Stimulated activated CD4-positive, alpha-beta T cell treated with anti-CD3 and anti-CD28 coated beads, Interleukin-2, amount 100 ng/mL, for 4 hours (primary cell): ENCODE measurements at regions not wholly inside any gene's neighbourhood (a gene's known extent, or its start where the extent isn't known, plus 50 kb on each side); places are given as distances from the start of the nearest gene placed in this dataset.

Source experiments
- DNase-seq: peaks from one replicate; pipeline ENCODE4 v3.0.0-alpha.2; 2020; ENCODE audit warnings: low read depth

GRCh38 chr15:89399238-89400115 lies 64.9 kb upstream of the POLG start:
- no peak for DNase-seq

GRCh38 chr15:89398896-89399237 lies 64.2 kb upstream of the POLG start:
- DNase-seq: no peak

GRCh38 chr15:89397653-89398023 lies 63.0 kb upstream of the POLG start:
- no peak for DNase-seq

- no peak for DNase-seq
These were observed 62.4 kb upstream of the POLG start for GRCh38 chr15:89396723-89397652.

- no peak for DNase-seq
These were observed 61.4 kb upstream of the POLG start for GRCh38 chr15:89395996-89396395.

- no peak for DNase-seq
These were observed 60.8 kb upstream of the POLG start for GRCh38 chr15:89395461-89395871.

- no peak for DNase-seq
These were observed 60.4 kb upstream of the POLG start for GRCh38 chr15:89395031-89395430.

GRCh38 chr15:89393056-89393455 lies 58.4 kb upstream of the POLG start:
- DNase-seq: no peak

GRCh38 chr15:89391685-89392257 lies 57.1 kb upstream of the POLG start:
- no peak for DNase-seq

GRCh38 chr15:89389841-89390603 lies 55.4 kb upstream of the POLG start:
- DNase-seq: no peak

GRCh38 chr15:89387140-89387903 lies 52.7 kb upstream of the POLG start:
- DNase-seq: no peak

- no peak for DNase-seq
These were observed 51.1 kb upstream of the POLG start for GRCh38 chr15:89385596-89386331.
